OCI-LY3 (cell line): ENCODE measurements at regions not wholly inside any gene's neighbourhood (a gene's known extent, or its start where the extent isn't known, plus 50 kb on each side); places are given as distances from the start of the nearest gene placed in this dataset.

ENCODE experiments used
- EZH2phosphoT487 ChIP-seq: fragments of 200-600 bp; shearing (Covaris generic); IDR thresholded peaks from 2 replicates; pipeline ENCODE4 v1.6.1; 2018; ENCODE audit warnings: antibody characterized with exemption, mixed run types, low read depth
- TF ChIP-seq, protein P1 (sequence below): fragments of 200-600, 300-600 bp; sonication (generic); IDR thresholded peaks from 2 replicates; pipeline ENCODE4 v1.5.1; 2014; ENCODE audit warnings: antibody characterized with exemption, low read length, low read depth

GRCh38 chr4:33052241-33052640 is 2332.1 kb downstream of the PCDH7 start:
- TF ChIP-seq, protein P1, sequence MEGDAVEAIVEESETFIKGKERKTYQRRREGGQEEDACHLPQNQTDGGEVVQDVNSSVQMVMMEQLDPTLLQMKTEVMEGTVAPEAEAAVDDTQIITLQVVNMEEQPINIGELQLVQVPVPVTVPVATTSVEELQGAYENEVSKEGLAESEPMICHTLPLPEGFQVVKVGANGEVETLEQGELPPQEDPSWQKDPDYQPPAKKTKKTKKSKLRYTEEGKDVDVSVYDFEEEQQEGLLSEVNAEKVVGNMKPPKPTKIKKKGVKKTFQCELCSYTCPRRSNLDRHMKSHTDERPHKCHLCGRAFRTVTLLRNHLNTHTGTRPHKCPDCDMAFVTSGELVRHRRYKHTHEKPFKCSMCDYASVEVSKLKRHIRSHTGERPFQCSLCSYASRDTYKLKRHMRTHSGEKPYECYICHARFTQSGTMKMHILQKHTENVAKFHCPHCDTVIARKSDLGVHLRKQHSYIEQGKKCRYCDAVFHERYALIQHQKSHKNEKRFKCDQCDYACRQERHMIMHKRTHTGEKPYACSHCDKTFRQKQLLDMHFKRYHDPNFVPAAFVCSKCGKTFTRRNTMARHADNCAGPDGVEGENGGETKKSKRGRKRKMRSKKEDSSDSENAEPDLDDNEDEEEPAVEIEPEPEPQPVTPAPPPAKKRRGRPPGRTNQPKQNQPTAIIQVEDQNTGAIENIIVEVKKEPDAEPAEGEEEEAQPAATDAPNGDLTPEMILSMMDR, result no peak
- no peak for TF ChIP-seq EZH2phosphoT487
